IgD-negative memory B cell (primary cell): ENCODE measurements at regions not wholly inside any gene's neighbourhood (a gene's known extent, or its start where the extent isn't known, plus 50 kb on each side); places are given as distances from the start of the nearest gene placed in this dataset.
A peak's percentile ranks its signal among the peaks of the same experiment; 100 is the strongest.

Experiments
- H3K27ac Mint-ChIP-seq, 3 donors: one replicate each; pipeline ENCODE4 v1.8.0; 2020 to 2022; ENCODE audit warnings: mild to moderate bottlenecking in 3 of 3, mixed read lengths in 3 of 3, moderate library complexity in 1 of 3
- H3K27me3 Mint-ChIP-seq: one replicate; pipeline ENCODE4 v1.8.0; 2021; ENCODE audit warnings: mixed read lengths
- H3K36me3 Mint-ChIP-seq: one replicate; pipeline ENCODE4 v1.8.0; 2020; ENCODE audit warnings: mild to moderate bottlenecking, mixed read lengths
- H3K4me1 Mint-ChIP-seq, 3 donors: one replicate each; pipeline ENCODE4 v1.8.0; 2020 to 2022; ENCODE audit warnings: mixed read lengths in 3 of 3, mild to moderate bottlenecking in 1 of 3
- H3K4me3 Mint-ChIP-seq, 4 donors: one replicate each; pipeline ENCODE4 v1.8.0; 2020 to 2022; ENCODE audit warnings: mild to moderate bottlenecking in 4 of 4, mixed read lengths in 4 of 4, moderate library complexity in 3 of 4
- H3K9me3 Mint-ChIP-seq, 3 donors: one replicate each; pipeline ENCODE4 v1.8.0; 2020 to 2021; ENCODE audit warnings: mixed read lengths in 3 of 3, mild to moderate bottlenecking in 1 of 3

- Mint-ChIP-seq H3K27me3 (peaks cover 3% of the 10 kb centered on the region), H3K9me3 (no peaks in the 10 kb centered on the region), H3K4me3 (no peak overlapping the region), H3K36me3 (peaks cover 2% of the 10 kb centered on the region), H3K4me1 (no peaks in the 10 kb centered on the region), H3K27ac (peak overlapping the region in 1 of 3 donors; percentile 24)
Measured at GRCh38 chr13:31468114-31468902, 268.5 kb downstream of the B3GLCT start.

- H3K4me1 Mint-ChIP-seq, result no peaks in the 10 kb centered on the region
Measured at GRCh38 chr13:31469377-31469776, 269.6 kb downstream of the B3GLCT start.

GRCh38 chr13:31476266-31476665 is 263.1 kb upstream of the RXFP2 start:
- Mint-ChIP-seq H3K4me1 (no peaks in the 10 kb centered on the region), H3K27me3 (peaks cover 7% of the 10 kb centered on the region), H3K4me3 (no peak overlapping the region)

More at GRCh38 chr13:31469377-31469776, 269.6 kb downstream of the B3GLCT start:
- Mint-ChIP-seq H3K9me3 (no peaks in the 10 kb centered on the region), H3K4me3 (no peak overlapping the region), H3K27me3 (peaks cover 3% of the 10 kb centered on the region), H3K36me3 (peaks cover 2% of the 10 kb centered on the region), H3K27ac (no peak overlapping the region)

GRCh38 chr13:31476753-31477152 is 262.6 kb upstream of the RXFP2 start:
- no peak overlapping the region for H3K4me3 Mint-ChIP-seq

More at GRCh38 chr13:31476266-31476665, 263.1 kb upstream of the RXFP2 start:
- Mint-ChIP-seq H3K27ac (no peak overlapping the region), H3K9me3 (peaks cover 0 to 4% (median 0%) of the 10 kb centered on the region in 3 donors), H3K36me3 (peaks cover 1% of the 10 kb centered on the region)

DNA sequence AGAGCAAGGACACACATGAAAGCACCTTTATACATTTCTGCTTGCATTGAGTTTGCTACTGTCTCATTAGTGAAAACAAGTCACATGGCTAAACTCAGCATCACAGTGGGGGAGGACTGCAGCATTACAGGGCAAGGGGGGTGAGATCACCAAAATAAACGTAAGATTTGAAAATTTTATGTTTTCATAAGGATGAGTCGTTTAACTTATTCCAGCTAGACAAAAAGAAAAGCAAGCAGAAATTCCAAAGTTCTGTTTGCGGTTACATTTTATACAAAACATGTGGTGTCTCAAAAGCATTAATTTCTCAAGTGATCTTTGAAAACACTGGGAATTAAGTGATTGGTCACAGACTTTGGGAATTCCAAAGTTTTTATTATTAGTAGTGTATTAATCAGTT is 261.4 kb upstream of the RXFP2 start:
- Mint-ChIP-seq H3K4me3 (no peak overlapping the region), H3K27me3 (peaks cover 7% of the 10 kb centered on the region), H3K4me1 (no peaks in the 10 kb centered on the region), H3K27ac (no peak overlapping the region), H3K36me3 (peaks cover 1% of the 10 kb centered on the region), H3K9me3 (peaks cover 0 to 4% (median 0%) of the 10 kb centered on the region in 3 donors)

More at GRCh38 chr13:31476753-31477152, 262.6 kb upstream of the RXFP2 start:
- Mint-ChIP-seq H3K27me3 (peaks cover 7% of the 10 kb centered on the region), H3K27ac (no peak overlapping the region), H3K36me3 (peaks cover 1% of the 10 kb centered on the region), H3K4me1 (no peaks in the 10 kb centered on the region), H3K9me3 (peaks cover 0 to 4% (median 0%) of the 10 kb centered on the region in 3 donors)

- no peak overlapping the region for H3K27ac Mint-ChIP-seq
- peaks cover 3% of the 10 kb centered on the region for H3K27me3 Mint-ChIP-seq
- H3K9me3 Mint-ChIP-seq, result no peaks in the 10 kb centered on the region
- no peak overlapping the region for H3K4me3 Mint-ChIP-seq
- peaks cover under 1% of the 10 kb centered on the region for H3K36me3 Mint-ChIP-seq
- no peaks in the 10 kb centered on the region for H3K4me1 Mint-ChIP-seq
Measured at GRCh38 chr13:31485183-31485582, 254.1 kb upstream of the RXFP2 start.

GRCh38 chr13:31485651-31486051 is 253.7 kb upstream of the RXFP2 start:
- Mint-ChIP-seq H3K4me1 (no peaks in the 10 kb centered on the region), H3K4me3 (no peak overlapping the region), H3K27ac (no peak overlapping the region), H3K36me3 (no peaks in the 10 kb centered on the region), H3K27me3 (no peaks in the 10 kb centered on the region), H3K9me3 (no peaks in the 10 kb centered on the region)

DNA sequence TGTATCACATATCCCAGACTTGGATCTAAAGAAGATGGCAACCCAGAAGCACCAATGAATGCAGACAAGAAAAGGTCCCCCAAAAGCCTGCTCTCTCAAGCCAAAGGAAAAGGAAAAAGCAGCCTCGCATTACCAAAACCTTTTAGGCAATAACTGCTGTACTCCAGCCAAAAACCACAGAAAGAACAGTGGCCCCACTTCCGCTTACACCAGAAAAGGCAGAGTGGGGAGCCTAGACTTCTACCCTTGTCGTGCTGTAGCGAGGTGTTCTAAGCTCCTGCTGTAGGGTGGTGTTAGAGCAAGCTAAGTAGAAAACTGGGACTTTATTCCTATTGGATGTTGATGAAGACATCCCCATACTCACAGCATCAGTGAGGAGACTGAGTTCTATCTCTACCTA is 244.0 kb upstream of the RXFP2 start:
- Mint-ChIP-seq H3K36me3 (no peaks in the 10 kb centered on the region), H3K27me3 (peaks cover 2% of the 10 kb centered on the region), H3K27ac (no peak overlapping the region), H3K9me3 (peaks cover 3 to 18% (median 9%) of the 10 kb centered on the region in 3 donors), H3K4me1 (no peaks in the 10 kb centered on the region), H3K4me3 (no peak overlapping the region)

DNA sequence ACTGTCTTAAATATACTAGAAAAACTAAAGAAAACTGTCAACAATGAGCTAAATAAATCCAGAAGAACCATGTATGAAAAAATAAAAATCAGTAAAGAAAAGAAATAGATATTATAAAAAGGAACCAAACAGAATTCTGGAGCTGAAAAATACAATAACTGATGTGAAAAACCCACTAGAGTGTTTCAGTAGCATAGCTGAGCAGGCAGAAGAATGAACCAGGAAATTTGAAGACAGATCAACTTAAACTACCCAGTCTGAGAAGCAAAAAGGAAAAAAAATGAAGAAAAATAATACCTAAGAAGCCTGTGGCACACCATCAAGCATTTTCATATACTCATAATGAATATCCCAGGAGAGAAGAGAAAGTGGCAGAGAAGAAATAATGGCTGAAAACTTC is 240.1 kb upstream of the RXFP2 start:
- Mint-ChIP-seq H3K9me3 (peaks cover 6 to 21% (median 14%) of the 10 kb centered on the region in 3 donors), H3K27me3 (no peaks in the 10 kb centered on the region), H3K36me3 (peaks cover 1% of the 10 kb centered on the region), H3K4me1 (no peaks in the 10 kb centered on the region), H3K27ac (no peak overlapping the region), H3K4me3 (no peak overlapping the region)

- no peaks in the 10 kb centered on the region for H3K4me1 Mint-ChIP-seq
- no peaks in the 10 kb centered on the region for H3K27me3 Mint-ChIP-seq
- peaks cover 1% of the 10 kb centered on the region for H3K36me3 Mint-ChIP-seq
- H3K4me3 Mint-ChIP-seq, result no peak overlapping the region
- H3K27ac Mint-ChIP-seq, result no peak overlapping the region
- H3K9me3 Mint-ChIP-seq, result peaks cover 3 to 12% (median 10%) of the 10 kb centered on the region in 3 donors
Measured at GRCh38 chr13:31503626-31504025, 235.7 kb upstream of the RXFP2 start.

DNA sequence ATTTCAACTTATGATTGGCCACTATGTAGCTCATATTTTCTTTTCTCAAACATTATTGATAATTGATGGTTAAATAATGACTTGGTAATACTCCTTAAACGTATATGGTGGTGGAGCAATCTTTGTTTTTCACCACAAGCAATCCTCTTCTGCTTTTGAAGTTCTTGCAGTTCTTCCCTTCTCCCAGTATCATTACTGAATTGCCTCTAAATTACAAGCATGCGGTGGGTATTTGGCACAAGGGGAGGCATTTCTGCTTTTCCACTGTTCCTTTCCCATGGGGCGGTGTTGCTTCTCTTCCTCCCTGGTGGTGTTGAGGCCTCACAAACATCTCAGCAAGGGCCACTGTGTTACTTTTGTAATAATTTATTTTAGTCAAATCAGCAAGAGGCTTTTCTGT is 234.4 kb upstream of the RXFP2 start:
- H3K9me3 Mint-ChIP-seq, result peaks cover 3 to 8% (median 3%) of the 10 kb centered on the region in 3 donors
- H3K27me3 Mint-ChIP-seq, result no peaks in the 10 kb centered on the region
- no peak overlapping the region for H3K4me3 Mint-ChIP-seq
- H3K36me3 Mint-ChIP-seq, result peaks cover 1% of the 10 kb centered on the region
- H3K27ac Mint-ChIP-seq, result no peak overlapping the region
- H3K4me1 Mint-ChIP-seq, result no peaks in the 10 kb centered on the region

- H3K9me3 Mint-ChIP-seq, result peaks cover 0 to 3% (median 2%) of the 10 kb centered on the region in 3 donors
- peaks cover 0 to 1% (median 0%) of the 10 kb centered on the region in 3 donors for H3K4me1 Mint-ChIP-seq
- H3K36me3 Mint-ChIP-seq, result no peaks in the 10 kb centered on the region
- H3K27me3 Mint-ChIP-seq, result peaks cover 3% of the 10 kb centered on the region
- H3K4me3 Mint-ChIP-seq, result no peak overlapping the region
- no peak overlapping the region for H3K27ac Mint-ChIP-seq
Measured at GRCh38 chr13:31512331-31512730, 227.0 kb upstream of the RXFP2 start.

GRCh38 chr13:31514932-31515331 is 224.4 kb upstream of the RXFP2 start:
- no peak overlapping the region for H3K4me3 Mint-ChIP-seq
- peaks cover 0 to 1% (median 0%) of the 10 kb centered on the region in 3 donors for H3K4me1 Mint-ChIP-seq
- peaks cover 3% of the 10 kb centered on the region for H3K27me3 Mint-ChIP-seq
- no peaks in the 10 kb centered on the region for H3K36me3 Mint-ChIP-seq
- no peak overlapping the region for H3K27ac Mint-ChIP-seq
- peaks cover 0 to 2% (median 0%) of the 10 kb centered on the region in 3 donors for H3K9me3 Mint-ChIP-seq

GRCh38 chr13:31515427-31515826 is 223.9 kb upstream of the RXFP2 start:
- no peaks in the 10 kb centered on the region for H3K36me3 Mint-ChIP-seq
- peaks cover 3% of the 10 kb centered on the region for H3K27me3 Mint-ChIP-seq
- H3K4me1 Mint-ChIP-seq, result peaks cover 0 to 1% (median 0%) of the 10 kb centered on the region in 3 donors
- no peak overlapping the region for H3K4me3 Mint-ChIP-seq
- H3K9me3 Mint-ChIP-seq, result peaks cover 0 to 2% (median 0%) of the 10 kb centered on the region in 3 donors
- no peak overlapping the region for H3K27ac Mint-ChIP-seq

DNA sequence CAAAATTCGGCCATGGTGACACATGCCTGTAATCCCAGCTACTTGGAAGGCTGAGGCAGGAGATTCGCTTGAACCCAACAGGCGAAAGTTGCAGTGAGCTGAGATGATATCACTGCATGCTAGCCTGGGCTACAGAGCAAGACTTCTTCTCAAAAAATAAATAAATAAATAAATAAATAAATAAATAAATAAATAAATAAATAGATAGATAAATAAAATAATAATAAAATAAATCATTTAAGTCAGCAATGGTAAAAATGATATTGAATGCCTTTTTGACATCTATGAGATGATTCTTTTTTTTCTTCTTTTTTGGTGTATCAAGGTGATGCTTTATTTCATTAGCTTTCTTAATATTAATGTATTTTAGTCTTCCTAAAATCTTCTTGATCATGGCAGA is 221.7 kb upstream of the RXFP2 start:
- Mint-ChIP-seq H3K4me3 (no peak overlapping the region), H3K36me3 (no peaks in the 10 kb centered on the region), H3K9me3 (no peaks in the 10 kb centered on the region), H3K27me3 (peaks cover 3% of the 10 kb centered on the region), H3K27ac (no peak overlapping the region), H3K4me1 (no peaks in the 10 kb centered on the region)

GRCh38 chr13:31518645-31519044 is 220.7 kb upstream of the RXFP2 start:
- H3K4me3 Mint-ChIP-seq, result no peak overlapping the region
- H3K27ac Mint-ChIP-seq, result no peak overlapping the region
- H3K36me3 Mint-ChIP-seq, result no peaks in the 10 kb centered on the region
- no peaks in the 10 kb centered on the region for H3K9me3 Mint-ChIP-seq
- no peaks in the 10 kb centered on the region for H3K4me1 Mint-ChIP-seq
- H3K27me3 Mint-ChIP-seq, result peaks cover 1% of the 10 kb centered on the region
